ENCODE measurements at regions not wholly inside any gene's neighbourhood (a gene's known extent, or its start where the extent isn't known, plus 50 kb on each side); places are given as distances from the start of the nearest gene placed in this dataset.

GRCh38 chr7:32289651-32290414 lies 200.3 kb downstream of the LSM5 start:
- no peaks in the 10 kb centered on the region for H3K79me2 ChIP-seq (ENCODE audit: low read depth)
- no peaks in the 10 kb centered on the region for H3K4me1 ChIP-seq (replicated peaks; ENCODE audit: insufficient read depth)
- no peaks in the 10 kb centered on the region for H3K36me3 ChIP-seq (ENCODE audit: low read depth)
- H3K27me3 ChIP-seq (ENCODE audit: insufficient read depth, low read depth) = peaks cover 63% of the 10 kb centered on the region
- no peaks in the 10 kb centered on the region for H3F3A ChIP-seq (ENCODE audit: insufficient read depth, low read depth)
- intact Hi-C loops (cut with micrococcal nuclease; ENCODE audit: unreplicated experiment) = no loop called here
- H3K9me3 ChIP-seq (ENCODE audit: insufficient read depth, low read depth) = no peaks in the 10 kb centered on the region
- no peaks in the 10 kb centered on the region for H4K20me1 ChIP-seq (ENCODE audit: insufficient read depth)
- no peaks in the 10 kb centered on the region for H3K9me2 ChIP-seq (ENCODE audit: insufficient read depth)
- CTCF ChIA-PET = no interaction called here
- no peak for DNase-seq
- no peak overlapping the region for H3K4me2 ChIP-seq
- no peak overlapping the region for H3K4me3 ChIP-seq
- no peak overlapping the region for H3K27ac ChIP-seq
- POLR2A ChIA-PET (ENCODE audit: unreplicated experiment) = no interaction called here
- TF ChIP-seq EZH2 (IDR thresholded peaks at IDR 0.05; ENCODE audit: low read depth) (no peak), CTCF (conservative IDR thresholded peaks at IDR 0.05) (no peak)
- no peak overlapping the region for H2AFZ ChIP-seq
- no TSS peak for BruUV-seq (replicated peaks)

GRCh38 chr7:32285698-32286097 lies 204.5 kb downstream of the LSM5 start:
- H3K27ac ChIP-seq = no peak overlapping the region
- ChIA-PET CTCF (no interaction called here), POLR2A (ENCODE audit: unreplicated experiment) (no interaction called here)
- no peaks in the 10 kb centered on the region for H3F3A ChIP-seq (ENCODE audit: insufficient read depth, low read depth)
- no peaks in the 10 kb centered on the region for H3K4me1 ChIP-seq (replicated peaks; ENCODE audit: insufficient read depth)
- H2AFZ ChIP-seq = no peak overlapping the region
- TF ChIP-seq EZH2 (IDR thresholded peaks at IDR 0.05; ENCODE audit: low read depth) = no peak
- no peak for TF ChIP-seq CTCF (conservative IDR thresholded peaks at IDR 0.05)
- H3K9me3 ChIP-seq (ENCODE audit: insufficient read depth, low read depth) = no peaks in the 10 kb centered on the region
- no peak for DNase-seq
- no peak overlapping the region for H3K4me3 ChIP-seq
- H3K79me2 ChIP-seq (ENCODE audit: low read depth) = no peaks in the 10 kb centered on the region
- peaks cover 50% of the 10 kb centered on the region for H3K27me3 ChIP-seq (ENCODE audit: insufficient read depth, low read depth)
- H3K4me2 ChIP-seq = no peak overlapping the region
- BruUV-seq (replicated peaks) = no TSS peak
- no peaks in the 10 kb centered on the region; the same call in 1 of the 2 replicates for H3K9me2 ChIP-seq (ENCODE audit: insufficient read depth)
- no peaks in the 10 kb centered on the region for H3K36me3 ChIP-seq (ENCODE audit: low read depth)
- intact Hi-C loops (cut with micrococcal nuclease; ENCODE audit: unreplicated experiment) = no loop called here
- no peaks in the 10 kb centered on the region for H4K20me1 ChIP-seq (ENCODE audit: insufficient read depth)

- no peak for DNase-seq
- H3K27me3 ChIP-seq (ENCODE audit: insufficient read depth, low read depth) = peaks cover 36% of the 10 kb centered on the region
- intact Hi-C loops (cut with micrococcal nuclease; ENCODE audit: unreplicated experiment) = no loop called here
- H4K20me1 ChIP-seq (ENCODE audit: insufficient read depth) = no peaks in the 10 kb centered on the region
- H2AFZ ChIP-seq = no peak overlapping the region
- no peaks in the 10 kb centered on the region for H3K4me1 ChIP-seq (replicated peaks; ENCODE audit: insufficient read depth)
- H3K4me2 ChIP-seq = no peak overlapping the region
- no peaks in the 10 kb centered on the region; the same call in 1 of the 2 replicates for H3K9me2 ChIP-seq (ENCODE audit: insufficient read depth)
- TF ChIP-seq EZH2 (IDR thresholded peaks at IDR 0.05; ENCODE audit: low read depth) = no peak
- TF ChIP-seq CTCF (conservative IDR thresholded peaks at IDR 0.05) = no peak
- H3K27ac ChIP-seq = no peak overlapping the region
- ChIA-PET POLR2A (ENCODE audit: unreplicated experiment) (no interaction called here), CTCF (no interaction called here)
- no TSS peak for BruUV-seq (replicated peaks)
- no peaks in the 10 kb centered on the region for H3K9me3 ChIP-seq (ENCODE audit: insufficient read depth, low read depth)
- no peaks in the 10 kb centered on the region for H3F3A ChIP-seq (ENCODE audit: insufficient read depth, low read depth)
- no peaks in the 10 kb centered on the region for H3K36me3 ChIP-seq (ENCODE audit: low read depth)
- no peak overlapping the region for H3K4me3 ChIP-seq
- no peaks in the 10 kb centered on the region for H3K79me2 ChIP-seq (ENCODE audit: low read depth)
Observed at GRCh38 chr7:32283546-32283945, 206.6 kb downstream of the LSM5 start.
